Spleen (tissue), 7 donors: ENCODE measurements at regions not wholly inside any gene's neighbourhood (a gene's known extent, or its start where the extent isn't known, plus 50 kb on each side); places are given as distances from the start of the nearest gene placed in this dataset.

Experiments
- CTCF ChIP-seq, 11 experiments: fragments of 200-600 bp in 7 of 11; fragments of 450-650 bp in 4 of 11; sonication (generic) in 4 of 11; IDR thresholded peaks in 8 of 11; conservative IDR thresholded peaks in 3 of 11; 1 replicate in 7 of 11; 2 replicates in 4 of 11; pipeline versions ENCODE4 v1.4.0 to v1.8.0; 2016 to 2021; ENCODE audit warnings: antibody characterized with exemption in 11 of 11, inconsistent platforms in 4 of 11, mild to moderate bottlenecking in 1 of 11
- POLR2AphosphoS5 ChIP-seq, 3 donors: sonication (generic); formaldehyde crosslinking; IDR thresholded peaks; one replicate each; pipeline ENCODE4 v1.5.1; 2017; ENCODE audit warnings: antibody characterized with exemption in 3 of 3
- donor health status: DM: no; HTN: no; CAD: no; lungs with moderate emphysema.
- donor health status: DM: no; HTN: no; CAD: no.
- donor health status: DM: no; HTN: no; CAD: no.

DNA sequence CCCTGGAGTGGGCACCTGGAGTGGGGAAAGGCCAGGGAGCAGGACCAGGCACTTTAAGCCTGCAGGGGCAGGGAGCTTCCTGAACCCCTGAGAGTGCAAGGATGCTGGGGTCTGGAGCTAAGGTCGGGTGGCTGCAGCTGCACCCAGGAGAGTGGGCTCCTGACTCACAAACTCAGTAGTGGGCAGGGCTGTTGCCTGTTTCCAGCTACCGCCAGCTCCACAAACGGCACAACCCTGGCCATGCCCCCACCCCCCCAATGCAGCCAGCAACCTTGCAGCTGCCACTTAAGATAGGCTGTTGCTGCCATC is 688.8 kb downstream of the NYAP2 start:
- TF ChIP-seq POLR2AphosphoS5 (IDR thresholded peaks at IDR 0.05) (no peak), CTCF (IDR thresholded peaks at IDR 0.05 in 8 of 11, conservative IDR thresholded peaks at IDR 0.05 in 3 of 11) (no peak)
